NCI-H2196 (cell line): ENCODE measurements at regions not wholly inside any gene's neighbourhood (a gene's known extent, or its start where the extent isn't known, plus 50 kb on each side); places are given as distances from the start of the nearest gene placed in this dataset.

ENCODE experiments used
- DNase-seq: peaks from one replicate; lab custom pipeline; 2025; ENCODE audit not compliant: unreplicated experiment; lab: John Stamatoyannopoulos, UW

GRCh38 chr10:58016614-58017013, 251.1 kb downstream of the IPMK start:
- DNase-seq: no peak

GRCh38 chr10:58014436-58014835, 253.3 kb downstream of the IPMK start:
- DNase-seq: no peak

GRCh38 chr10:58013406-58013805, 254.3 kb downstream of the IPMK start:
- no peak for DNase-seq

- no peak for DNase-seq
Measured at GRCh38 chr10:58010073-58010702, 257.5 kb downstream of the IPMK start.

GRCh38 chr10:58003945-58004344, 263.7 kb downstream of the IPMK start:
- no peak for DNase-seq

- DNase-seq: no peak
Measured at GRCh38 chr10:58001159-58001558, 266.5 kb downstream of the IPMK start.

- DNase-seq: no peak
Measured at GRCh38 chr10:57996536-57996935, 271.2 kb downstream of the IPMK start.

- DNase-seq: no peak
Measured at GRCh38 chr10:57993302-57993701, 274.4 kb downstream of the IPMK start.

GRCh38 chr10:57992321-57993077, 275.2 kb downstream of the IPMK start:
- no peak for DNase-seq

GRCh38 chr10:57988964-57989363, 278.7 kb downstream of the IPMK start:
- DNase-seq: no peak

- DNase-seq: no peak
Measured at GRCh38 chr10:57987055-57987721, 280.5 kb downstream of the IPMK start.

- DNase-seq: no peak
Measured at GRCh38 chr10:57986422-57986821, 281.3 kb downstream of the IPMK start.

GRCh38 chr10:57983281-57983791, 284.4 kb downstream of the IPMK start:
- no peak for DNase-seq

GRCh38 chr10:57982091-57982490, 285.6 kb downstream of the IPMK start:
- DNase-seq: no peak

- no peak for DNase-seq
Measured at GRCh38 chr10:57979956-57980355, 287.7 kb downstream of the IPMK start.

- DNase-seq: no peak
Measured at GRCh38 chr10:57979491-57979890, 288.2 kb downstream of the IPMK start.

- no peak for DNase-seq
Measured at GRCh38 chr10:57977262-57977661, 290.4 kb downstream of the IPMK start.

GRCh38 chr10:57973451-57973850, 294.2 kb downstream of the IPMK start:
- no peak for DNase-seq

GRCh38 chr10:57972783-57973182, 294.9 kb downstream of the IPMK start:
- no peak for DNase-seq

GRCh38 chr10:57968328-57969016, 299.2 kb downstream of the IPMK start:
- DNase-seq: no peak

GRCh38 chr10:57964351-57964750, 303.3 kb downstream of the IPMK start:
- no peak for DNase-seq
